ENCODE measurements at regions not wholly inside any gene's neighbourhood (a gene's known extent, or its start where the extent isn't known, plus 50 kb on each side); places are given as distances from the start of the nearest gene placed in this dataset.

GRCh38 chr11:95414217-95414616 is 183.2 kb upstream of the SESN3 start:
- TF ChIP-seq CTCF (IDR thresholded peaks at IDR 0.05) = no peak
- TF ChIP-seq POLR2A (IDR thresholded peaks at IDR 0.05) = no peak

All from Peyer's patch (tissue), 4 donors.